Adrenal gland (tissue), 9 donors: ENCODE measurements at regions not wholly inside any gene's neighbourhood (a gene's known extent, or its start where the extent isn't known, plus 50 kb on each side); places are given as distances from the start of the nearest gene placed in this dataset.
"Not testable (repeated sequence)": the region's sequence is repeated elsewhere in the genome, so short reads cannot be mapped to it uniquely, and the experiment has no call there.

Experiments used
- DNase-seq, 7 donors: peaks; one replicate each; pipeline ENCODE4 v3.0.0-alpha.2; 2019 to 2020
- H3K27ac ChIP-seq, 5 donors: fragments of 200-600 bp; sonication (generic) in 4 of 5; 1 replicate in 3 of 5; 2 replicates in 2 of 5; pipeline versions ENCODE4 v1.5.1 to v1.8.0; 2016 to 2020; ENCODE audit warnings: mild to moderate bottlenecking in 1 of 5
- H3K27me3 ChIP-seq: fragments of 200-600 bp; 2 replicates; pipeline ENCODE4 v1.8.0; 2021
- H3K36me3 ChIP-seq, 2 donors: fragments of 200-600 bp; replicated peaks in 1 of 2; 1 replicate in 1 of 2; 2 replicates in 1 of 2; pipeline versions ENCODE4 v1.5.1 to v1.8.0; 2018 to 2022
- H3K4me1 ChIP-seq, 2 donors: fragments of 200-600 bp; replicated peaks in 1 of 2; 1 replicate in 1 of 2; 2 replicates in 1 of 2; pipeline versions ENCODE4 v1.5.1 to v1.8.0; 2018 to 2021
- H3K4me3 ChIP-seq, 4 donors: fragments of 200-600 bp; sonication (generic) in 3 of 4; one replicate each; pipeline ENCODE4 v1.5.1; 2016 to 2018
- H3K9me3 ChIP-seq, 3 donors: fragments of 200-600 bp; sonication (generic) in 1 of 3; replicated peaks in 1 of 3; 1 replicate in 2 of 3; 2 replicates in 1 of 3; pipeline versions ENCODE4 v1.5.1 to v1.8.0; 2016 to 2021
- POLR2A ChIP-seq, 2 donors: fragments of 450-650 bp; IDR thresholded peaks; one replicate each; pipeline ENCODE4 v1.6.1; 2017; ENCODE audit warnings: antibody characterized with exemption in 2 of 2, mild to moderate bottlenecking in 2 of 2, moderate library complexity in 1 of 2
- WGBS, 4 donors: extraction: QIAGEN DNeasy Blood & Tissue Kit in 2 of 4; methylation state at CpG; one replicate each; pipeline versions ENCODE4 v1.1.5 to v1.1.7; 2013 to 2017; 5-methylcytosine and 5-hydroxymethylcytosine counted together
- intact Hi-C, 2 donors: fragments of 100-400 bp; cut with DNase I; formaldehyde crosslinking; loops; one replicate each; pipeline versions ENCODE4 v1.14.1 to v1.15.0; 2022 to 2023
- TF ChIP-seq, protein P1 (sequence below), 6 experiments: fragments of 450-650 bp in 4 of 6; fragments of 200-600 bp in 2 of 6; sonication (generic) in 1 of 6; IDR thresholded peaks; 1 replicate in 5 of 6; 2 replicates in 1 of 6; pipeline versions ENCODE4 v1.5.1 to v1.8.0; 2016 to 2021; ENCODE audit warnings: antibody characterized with exemption in 6 of 6, mild to moderate bottlenecking in 2 of 6, moderate library complexity in 1 of 6
- donor health status: healthy with polysubstance abuse.
- donor health status: Bipolar disorder and iron deficiency.
- donor health status: DM: yes; HTN: yes; CAD: no.
- donor health status: DM: no; HTN: no; CAD: no.
- donor health status: DM: no; HTN: no; CAD: no.

DNA sequence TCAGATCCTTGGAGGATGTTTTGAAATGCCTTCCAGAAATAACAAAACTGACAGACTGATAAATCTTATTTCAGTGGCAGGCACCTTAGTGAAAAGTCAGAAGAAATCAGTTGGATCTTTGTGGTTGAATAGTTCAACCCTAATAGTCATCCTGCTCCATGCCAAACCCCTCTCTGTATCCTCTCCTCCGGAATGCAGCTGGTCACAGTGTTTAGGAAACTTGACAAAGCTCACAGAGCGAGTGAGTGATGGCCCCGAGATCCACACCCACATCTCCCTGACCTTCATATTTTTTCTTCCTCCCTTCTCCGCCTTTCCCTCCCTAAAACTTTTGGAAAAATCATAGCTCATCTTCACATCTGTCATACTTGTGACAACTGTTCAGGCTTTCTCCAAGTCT, 464.8 kb upstream of the CDH4 start:
- intact Hi-C loops = no loop called here
- WGBS, 4 donors = 15 to 27% (median 19%) methylated on average over 4 of the region's 4 CpGs

DNA sequence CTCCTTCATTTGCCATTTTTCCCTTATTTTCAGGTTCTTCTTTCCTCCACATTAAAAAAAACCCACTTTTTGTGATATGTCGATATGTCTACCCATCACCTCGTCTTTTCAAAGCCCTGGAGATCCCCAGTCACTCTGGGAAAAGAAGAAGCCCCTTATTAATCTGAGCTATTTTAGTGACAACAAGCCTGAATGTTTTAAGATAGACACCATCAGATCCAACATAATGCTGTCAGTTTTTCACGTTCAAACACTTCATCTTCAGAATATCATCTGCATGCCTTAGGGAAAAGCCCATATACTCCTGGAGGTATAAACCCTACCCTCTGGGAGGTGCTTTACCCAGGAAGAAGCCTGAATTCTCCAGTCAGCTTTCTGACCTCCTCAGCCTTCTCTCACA, 464.0 kb upstream of the CDH4 start:
- Histone ChIP-seq H3K4me1 (no peaks in the 10 kb centered on the region), H3K9me3 (no peaks in the 10 kb centered on the region), H3K27me3 (no peaks in the 10 kb centered on the region), H3K36me3 (no peaks in the 10 kb centered on the region), H3K27ac (no peak overlapping the region), H3K4me3 (no peak overlapping the region)
- 41 to 51% (median 49%) methylated on average over 3 of the region's 3 CpGs for WGBS, 4 donors
- no peak for DNase-seq
- no peak for TF ChIP-seq POLR2A (IDR thresholded peaks at IDR 0.05)
- TF ChIP-seq, protein P1, sequence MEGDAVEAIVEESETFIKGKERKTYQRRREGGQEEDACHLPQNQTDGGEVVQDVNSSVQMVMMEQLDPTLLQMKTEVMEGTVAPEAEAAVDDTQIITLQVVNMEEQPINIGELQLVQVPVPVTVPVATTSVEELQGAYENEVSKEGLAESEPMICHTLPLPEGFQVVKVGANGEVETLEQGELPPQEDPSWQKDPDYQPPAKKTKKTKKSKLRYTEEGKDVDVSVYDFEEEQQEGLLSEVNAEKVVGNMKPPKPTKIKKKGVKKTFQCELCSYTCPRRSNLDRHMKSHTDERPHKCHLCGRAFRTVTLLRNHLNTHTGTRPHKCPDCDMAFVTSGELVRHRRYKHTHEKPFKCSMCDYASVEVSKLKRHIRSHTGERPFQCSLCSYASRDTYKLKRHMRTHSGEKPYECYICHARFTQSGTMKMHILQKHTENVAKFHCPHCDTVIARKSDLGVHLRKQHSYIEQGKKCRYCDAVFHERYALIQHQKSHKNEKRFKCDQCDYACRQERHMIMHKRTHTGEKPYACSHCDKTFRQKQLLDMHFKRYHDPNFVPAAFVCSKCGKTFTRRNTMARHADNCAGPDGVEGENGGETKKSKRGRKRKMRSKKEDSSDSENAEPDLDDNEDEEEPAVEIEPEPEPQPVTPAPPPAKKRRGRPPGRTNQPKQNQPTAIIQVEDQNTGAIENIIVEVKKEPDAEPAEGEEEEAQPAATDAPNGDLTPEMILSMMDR (IDR thresholded peaks at IDR 0.05) = no peak
- intact Hi-C loops = no loop called here

More for the DNA sequence above, 464.8 kb upstream of the CDH4 start:
- no peak for DNase-seq
- H3K36me3 ChIP-seq = no peaks in the 10 kb centered on the region
- H3K4me3 ChIP-seq = no peak overlapping the region
- H3K4me1 ChIP-seq = no peaks in the 10 kb centered on the region
- H3K27ac ChIP-seq = no peak overlapping the region
- no peak for TF ChIP-seq POLR2A (IDR thresholded peaks at IDR 0.05)
- TF ChIP-seq, protein P1 (IDR thresholded peaks at IDR 0.05) = no peak
- H3K27me3 ChIP-seq = no peaks in the 10 kb centered on the region
- H3K9me3 ChIP-seq = no peaks in the 10 kb centered on the region

DNA sequence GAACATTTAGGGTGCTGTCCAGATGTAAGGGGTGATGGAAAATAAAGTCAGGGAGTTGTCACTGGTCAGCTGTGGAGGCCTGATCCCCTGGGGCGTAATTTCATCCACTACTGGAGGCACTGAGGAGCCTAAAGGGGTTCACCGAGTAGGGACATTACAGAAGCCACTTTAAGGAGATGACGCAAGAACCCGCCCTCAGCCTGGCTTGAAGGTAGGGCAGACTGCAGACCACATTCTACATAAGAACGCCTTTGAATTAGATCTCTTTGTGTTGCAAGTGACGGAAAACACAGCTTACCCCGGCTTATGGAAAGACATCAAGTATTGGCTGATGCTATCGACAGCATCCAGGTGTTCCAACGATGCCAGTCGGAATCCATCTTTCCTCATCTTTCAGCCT, 462.7 kb upstream of the CDH4 start:
- H3K9me3 ChIP-seq = no peaks in the 10 kb centered on the region
- H3K27ac ChIP-seq = no peak overlapping the region
- no peaks in the 10 kb centered on the region for H3K36me3 ChIP-seq
- TF ChIP-seq POLR2A (IDR thresholded peaks at IDR 0.05) = no peak
- TF ChIP-seq, protein P1 (IDR thresholded peaks at IDR 0.05) = no peak
- H3K4me3 ChIP-seq = no peak overlapping the region
- intact Hi-C loops = no loop called here
- WGBS, 4 donors = 84 to 90% (median 85%) methylated on average over 10 of the region's 10 CpGs
- no peak for DNase-seq
- no peaks in the 10 kb centered on the region for H3K4me1 ChIP-seq
- H3K27me3 ChIP-seq = no peaks in the 10 kb centered on the region

DNA sequence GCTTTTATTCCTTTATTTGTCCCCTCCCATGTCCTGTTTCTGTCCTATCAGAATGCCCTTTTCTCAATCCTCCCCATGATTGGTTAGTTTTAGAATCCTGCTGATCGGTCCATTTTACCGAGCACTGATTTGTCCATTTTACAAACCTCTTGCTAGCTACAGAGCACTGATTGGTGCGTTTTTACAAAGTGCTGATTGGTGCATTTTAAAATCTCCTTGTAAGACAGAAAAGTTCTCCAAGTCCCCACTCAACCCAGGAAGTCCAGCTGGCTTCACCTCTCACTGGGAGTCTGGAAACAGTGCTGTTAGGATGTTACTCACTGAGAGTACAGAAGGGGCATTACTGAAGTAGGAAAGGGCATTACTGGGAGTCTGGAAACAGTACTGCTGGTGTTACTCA, 461.7 kb upstream of the CDH4 start:
- H3K9me3 ChIP-seq, H3K27me3 ChIP-seq, intact Hi-C loops, DNase-seq, H3K4me3 ChIP-seq, H3K27ac ChIP-seq, H3K36me3 ChIP-seq, H3K4me1 ChIP-seq: not testable (repeated sequence)
- WGBS, 4 donors = 75 to 91% (median 88%) methylated on average over 3 of the region's 3 CpGs

DNA sequence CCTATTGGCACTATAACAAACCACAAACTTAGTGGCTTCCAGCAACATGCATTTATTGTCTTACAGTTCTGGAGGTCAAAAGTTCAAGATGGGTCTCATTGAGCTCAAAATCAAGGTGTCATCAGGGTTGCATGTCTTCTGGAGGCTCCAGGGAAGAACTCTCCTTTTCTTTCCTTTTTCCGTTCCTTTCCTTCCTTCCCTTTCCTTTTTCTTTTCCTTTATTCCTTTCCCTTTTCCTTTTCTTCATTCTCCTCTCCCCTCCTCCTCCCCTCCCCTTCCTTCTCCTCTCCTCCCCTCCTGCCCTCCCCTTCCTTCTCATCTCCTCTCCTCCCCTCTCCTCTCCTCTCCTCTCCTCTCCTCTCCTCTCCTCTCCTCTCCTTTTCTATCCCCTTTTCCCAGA, 460.2 kb upstream of the CDH4 start:
- H3K4me3 ChIP-seq = no peak overlapping the region
- H3K27me3 ChIP-seq = no peaks in the 10 kb centered on the region
- TF ChIP-seq, protein P1 (IDR thresholded peaks at IDR 0.05) = no peak
- no peak for TF ChIP-seq POLR2A (IDR thresholded peaks at IDR 0.05)
- intact Hi-C loops = no loop called here
- H3K36me3 ChIP-seq = no peaks in the 10 kb centered on the region
- no peak overlapping the region for H3K27ac ChIP-seq
- 79 to 88% (median 83%) methylated on average over 1 of the region's 1 CpG for WGBS, 4 donors
- DNase-seq = no peak
- no peaks in the 10 kb centered on the region for H3K4me1 ChIP-seq
- no peaks in the 10 kb centered on the region for H3K9me3 ChIP-seq
